Upper lobe of left lung (tissue), 6 donors: ENCODE measurements at regions not wholly inside any gene's neighbourhood (a gene's known extent, or its start where the extent isn't known, plus 50 kb on each side); places are given as distances from the start of the nearest gene placed in this dataset.

Experiments used
- ATAC-seq, 2 donors: fragments of 200-7000 bp; cut with Tn5 transposase; one replicate each; pipeline ENCODE4 v1.9.1; 2022; ENCODE audit warnings: mild to moderate bottlenecking in 2 of 2, moderate library complexity in 2 of 2; ENCODE audit not compliant: low FRiP score in 2 of 2
- DNase-seq, 2 donors: peaks; one replicate each; pipeline ENCODE4 v3.0.0-alpha.2; 2019 to 2020
- H3K27ac ChIP-seq, 4 donors: fragments of 200-600 bp; sonication (generic); one replicate each; pipeline ENCODE4 v1.5.1; 2016 to 2019
- H3K27me3 ChIP-seq, 4 donors: fragments of 200-600 bp; sonication (generic); one replicate each; pipeline ENCODE4 v1.5.1; 2017 to 2019
- H3K36me3 ChIP-seq, 4 donors: fragments of 200-600 bp; sonication (generic); one replicate each; pipeline ENCODE4 v1.5.1; 2016 to 2019
- H3K4me1 ChIP-seq, 4 donors: fragments of 200-600 bp; sonication (generic); one replicate each; pipeline ENCODE4 v1.5.1; 2018 to 2019
- H3K4me3 ChIP-seq, 4 donors: fragments of 200-600 bp; sonication (generic); one replicate each; pipeline ENCODE4 v1.5.1; 2017 to 2019; ENCODE audit warnings: mild to moderate bottlenecking in 2 of 4, moderate library complexity in 1 of 4
- H3K9me3 ChIP-seq, 4 donors: fragments of 200-600 bp; sonication (generic); one replicate each; pipeline ENCODE4 v1.5.1; 2018 to 2019
- EP300 ChIP-seq, 4 donors: sonication (generic); formaldehyde crosslinking; IDR thresholded peaks; one replicate each; pipeline ENCODE4 v1.5.1; 2017; ENCODE audit warnings: antibody characterized with exemption in 4 of 4, control low read depth in 2 of 4
- POLR2A ChIP-seq, 4 donors: fragments of 450-650 bp; IDR thresholded peaks; one replicate each; pipeline ENCODE4 v1.5.1; 2016 to 2017; ENCODE audit warnings: antibody characterized with exemption in 4 of 4, mild to moderate bottlenecking in 2 of 4
- POLR2AphosphoS5 ChIP-seq, 2 donors: sonication (generic); formaldehyde crosslinking; IDR thresholded peaks; one replicate each; pipeline ENCODE4 v1.5.1; 2017; ENCODE audit warnings: antibody characterized with exemption in 2 of 2
- WGBS, 2 donors: methylation state at CpG; one replicate each; pipeline ENCODE4 v1.1.5; 2017 to 2018; 5-methylcytosine and 5-hydroxymethylcytosine counted together
- TF ChIP-seq, protein P1 (sequence below), 6 experiments: fragments of 450-650 bp in 4 of 6; fragments of 200-600 bp in 2 of 6; sonication (generic) in 2 of 6; IDR thresholded peaks; one replicate each; pipeline ENCODE4 v1.5.1; 2016 to 2019; ENCODE audit warnings: antibody characterized with exemption in 6 of 6
- donor health status: DM: no; HTN: no; CAD: no; lungs with moderate emphysema.
- donor health status: DM: no; HTN: yes; CAD: no; lungs with severe emphysema.

DNA sequence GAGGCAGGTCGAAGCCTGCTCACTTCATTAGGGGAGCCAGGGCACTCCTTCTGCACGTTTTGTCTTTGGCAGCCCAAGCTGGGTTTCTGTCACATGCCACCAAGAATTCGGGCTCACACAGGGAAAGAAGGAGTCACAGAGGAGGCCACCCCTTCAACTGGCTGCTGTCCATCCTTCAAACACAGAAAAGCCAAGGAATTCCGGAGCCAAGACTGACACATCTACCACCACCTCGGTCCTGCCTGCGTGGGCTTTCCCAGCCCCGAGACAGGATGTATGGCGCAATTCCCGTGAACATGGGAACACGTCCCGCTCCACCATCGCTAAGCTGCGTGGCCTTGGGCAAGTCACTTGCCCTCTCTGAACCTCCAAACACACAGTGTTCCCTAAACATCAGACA, 70.4 kb downstream of the NCOR2 start:
- Histone ChIP-seq H3K27ac (peak overlapping the region; percentile 17 to 69 (median 48)), H3K27me3 (no peaks in the 10 kb centered on the region), H3K4me1 (peaks cover 49 to 64% (median 53%) of the 10 kb centered on the region in 4 donors), H3K36me3 (peaks cover 7 to 33% (median 13%) of the 10 kb centered on the region in 4 donors), H3K4me3 (no peak overlapping the region), H3K9me3 (no peaks in the 10 kb centered on the region)
- ATAC-seq (peak in 1 of 2 donors; percentile 33), DNase-seq (no peak)
- TF ChIP-seq, protein P1, sequence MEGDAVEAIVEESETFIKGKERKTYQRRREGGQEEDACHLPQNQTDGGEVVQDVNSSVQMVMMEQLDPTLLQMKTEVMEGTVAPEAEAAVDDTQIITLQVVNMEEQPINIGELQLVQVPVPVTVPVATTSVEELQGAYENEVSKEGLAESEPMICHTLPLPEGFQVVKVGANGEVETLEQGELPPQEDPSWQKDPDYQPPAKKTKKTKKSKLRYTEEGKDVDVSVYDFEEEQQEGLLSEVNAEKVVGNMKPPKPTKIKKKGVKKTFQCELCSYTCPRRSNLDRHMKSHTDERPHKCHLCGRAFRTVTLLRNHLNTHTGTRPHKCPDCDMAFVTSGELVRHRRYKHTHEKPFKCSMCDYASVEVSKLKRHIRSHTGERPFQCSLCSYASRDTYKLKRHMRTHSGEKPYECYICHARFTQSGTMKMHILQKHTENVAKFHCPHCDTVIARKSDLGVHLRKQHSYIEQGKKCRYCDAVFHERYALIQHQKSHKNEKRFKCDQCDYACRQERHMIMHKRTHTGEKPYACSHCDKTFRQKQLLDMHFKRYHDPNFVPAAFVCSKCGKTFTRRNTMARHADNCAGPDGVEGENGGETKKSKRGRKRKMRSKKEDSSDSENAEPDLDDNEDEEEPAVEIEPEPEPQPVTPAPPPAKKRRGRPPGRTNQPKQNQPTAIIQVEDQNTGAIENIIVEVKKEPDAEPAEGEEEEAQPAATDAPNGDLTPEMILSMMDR (IDR thresholded peaks at IDR 0.05), result no peak
- TF ChIP-seq EP300 (IDR thresholded peaks at IDR 0.05), result peak in 1 of 4 donors; percentile 32
- TF ChIP-seq POLR2A (IDR thresholded peaks at IDR 0.05), result no peak
- peak; percentile 52 to 83 for TF ChIP-seq POLR2AphosphoS5 (IDR thresholded peaks at IDR 0.05)
- 40 to 62% methylated on average over 11 to 13 of the region's 13 CpGs for WGBS, 2 donors

DNA sequence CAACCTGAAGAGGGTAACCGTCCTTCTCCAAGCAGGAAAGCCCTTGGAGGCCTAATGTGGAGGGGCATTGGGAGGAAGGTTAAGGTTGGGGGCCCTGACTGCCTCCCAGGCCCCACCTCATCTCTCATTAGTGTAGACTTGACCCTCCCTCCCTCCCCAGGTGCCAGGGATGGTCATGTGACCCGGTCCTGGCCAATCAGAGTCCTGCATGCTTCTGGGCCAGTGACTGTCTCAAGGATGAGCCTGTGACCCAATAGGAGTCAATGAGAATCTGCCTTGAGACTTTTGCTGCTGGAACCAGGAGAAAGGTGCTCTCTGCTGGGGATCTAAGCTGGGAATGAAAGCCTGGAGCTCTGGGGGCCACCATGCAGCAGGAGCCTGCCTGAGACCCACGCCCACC, 70.8 kb downstream of the NCOR2 start:
- Histone ChIP-seq H3K27ac (peak overlapping the region in 3 of 4 donors; percentile 35 to 69 (median 62)), H3K27me3 (no peaks in the 10 kb centered on the region), H3K4me1 (peaks cover 49 to 59% (median 49%) of the 10 kb centered on the region in 4 donors), H3K4me3 (no peak overlapping the region), H3K9me3 (no peaks in the 10 kb centered on the region), H3K36me3 (peaks cover 7 to 37% (median 16%) of the 10 kb centered on the region in 4 donors)
- no peak for ATAC-seq
- TF ChIP-seq EP300 (IDR thresholded peaks at IDR 0.05), result no peak
- TF ChIP-seq, protein P1 (IDR thresholded peaks at IDR 0.05), result no peak
- no peak for TF ChIP-seq POLR2AphosphoS5 (IDR thresholded peaks at IDR 0.05)
- TF ChIP-seq POLR2A (IDR thresholded peaks at IDR 0.05), result no peak
- no peak for DNase-seq
- 76 to 92% methylated on average over 2 to 3 of the region's 3 CpGs for WGBS, 2 donors

DNA sequence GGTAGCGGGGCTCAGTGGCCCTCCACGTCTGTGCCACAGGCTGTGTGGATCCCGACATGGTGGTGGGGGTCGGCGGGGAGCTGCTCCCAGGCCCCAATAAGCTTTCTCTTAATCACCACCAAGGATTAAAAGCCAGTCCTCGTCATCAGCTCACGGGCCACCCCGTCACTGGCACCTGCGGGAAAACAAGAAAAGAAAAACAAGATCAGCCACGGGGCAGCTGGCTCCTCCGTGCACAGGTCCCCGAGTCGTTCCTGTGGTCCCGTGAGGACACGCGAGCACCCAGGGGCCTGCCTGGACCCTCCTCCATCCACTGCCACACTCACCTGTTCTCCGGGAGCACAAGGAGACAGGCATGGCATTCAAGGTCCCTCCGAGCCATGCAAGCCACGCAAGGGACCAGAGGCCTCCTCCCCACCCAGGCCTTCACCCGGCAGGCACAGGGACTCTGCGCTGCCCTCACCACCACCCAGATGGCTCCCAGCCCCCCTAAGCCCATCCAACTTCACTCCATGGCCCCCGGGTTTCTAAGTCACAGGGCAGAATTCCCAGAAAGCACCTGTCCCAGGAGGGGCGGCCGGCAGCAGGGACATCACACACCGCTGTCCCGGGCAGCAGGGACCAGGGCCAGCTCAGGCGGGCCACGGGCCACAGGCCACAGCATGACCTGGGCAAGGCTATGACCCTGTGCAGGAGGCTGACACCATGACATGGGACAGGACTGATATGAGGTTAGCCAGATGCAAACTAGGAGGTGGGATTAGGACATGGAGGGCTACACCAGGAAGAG, 72.0 kb downstream of the NCOR2 start:
- no peaks in the 10 kb centered on the region for H3K9me3 ChIP-seq
- H3K4me3 ChIP-seq, result no peak overlapping the region
- H3K27ac ChIP-seq, result peak overlapping the region in 1 of 4 donors; percentile 34
- H3K36me3 ChIP-seq, result peaks cover 7 to 42% (median 20%) of the 10 kb centered on the region in 4 donors
- no peak for ATAC-seq
- no peak for DNase-seq
- WGBS, 2 donors, result 89 to 94% methylated on average over 27 to 28 of the region's 28 CpGs
- TF ChIP-seq POLR2A (IDR thresholded peaks at IDR 0.05) (no peak), EP300 (IDR thresholded peaks at IDR 0.05) (no peak), POLR2AphosphoS5 (IDR thresholded peaks at IDR 0.05) (no peak)
- TF ChIP-seq, protein P1 (IDR thresholded peaks at IDR 0.05), result no peak
- peaks cover 48 to 59% (median 48%) of the 10 kb centered on the region in 4 donors for H3K4me1 ChIP-seq
- no peaks in the 10 kb centered on the region for H3K27me3 ChIP-seq

DNA sequence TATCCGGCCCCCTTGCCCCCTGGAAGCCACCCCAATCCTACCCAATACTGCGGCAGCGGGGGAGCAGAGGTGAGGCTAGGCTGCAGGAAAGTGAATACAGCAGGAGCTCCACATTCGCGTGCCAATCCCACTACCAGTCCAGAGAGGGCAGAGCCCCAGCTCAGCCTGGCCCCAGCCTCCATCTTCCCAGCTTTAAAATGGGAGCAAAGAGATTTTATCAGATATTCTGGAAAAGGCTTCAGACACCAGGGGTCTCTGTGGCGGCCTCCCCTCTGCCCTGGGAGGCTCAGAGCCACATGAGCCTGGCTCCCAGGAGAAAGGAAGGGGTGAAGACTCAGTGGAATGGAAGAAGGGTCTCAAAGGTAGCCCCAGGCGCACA, 72.7 kb downstream of the NCOR2 start:
- no peak overlapping the region for H3K4me3 ChIP-seq
- H3K27ac ChIP-seq, result no peak overlapping the region
- TF ChIP-seq POLR2AphosphoS5 (IDR thresholded peaks at IDR 0.05) (no peak), POLR2A (IDR thresholded peaks at IDR 0.05) (no peak), EP300 (IDR thresholded peaks at IDR 0.05) (no peak)
- TF ChIP-seq, protein P1 (IDR thresholded peaks at IDR 0.05), result no peak
- 92 to 96% methylated on average over 7 of the region's 7 CpGs for WGBS, 2 donors
- DNase-seq (no peak), ATAC-seq (no peak)
- peaks cover 7 to 45% (median 21%) of the 10 kb centered on the region in 4 donors for H3K36me3 ChIP-seq
- peaks cover 42 to 53% (median 44%) of the 10 kb centered on the region in 4 donors for H3K4me1 ChIP-seq
- H3K9me3 ChIP-seq, result no peaks in the 10 kb centered on the region
- H3K27me3 ChIP-seq, result no peaks in the 10 kb centered on the region
